Tibial nerve (tissue), 3 donors: ENCODE measurements at regions not wholly inside any gene's neighbourhood (a gene's known extent, or its start where the extent isn't known, plus 50 kb on each side); places are given as distances from the start of the nearest gene placed in this dataset.

Experiments
- POLR2A ChIP-seq, 2 donors: fragments of 450-650 bp; IDR thresholded peaks; one replicate each; pipeline ENCODE4 v1.6.1; 2017; ENCODE audit warnings: antibody characterized with exemption in 2 of 2, mild to moderate bottlenecking in 2 of 2, moderate library complexity in 2 of 2
- TF ChIP-seq, protein P1 (sequence below), 5 experiments: fragments of 200-600 bp in 3 of 5; fragments of 450-650 bp in 2 of 5; sonication (generic) in 3 of 5; IDR thresholded peaks; one replicate each; pipeline ENCODE4 v1.5.1; 2016 to 2019; ENCODE audit warnings: antibody characterized with exemption in 5 of 5, mild to moderate bottlenecking in 3 of 5, moderate library complexity in 2 of 5

DNA sequence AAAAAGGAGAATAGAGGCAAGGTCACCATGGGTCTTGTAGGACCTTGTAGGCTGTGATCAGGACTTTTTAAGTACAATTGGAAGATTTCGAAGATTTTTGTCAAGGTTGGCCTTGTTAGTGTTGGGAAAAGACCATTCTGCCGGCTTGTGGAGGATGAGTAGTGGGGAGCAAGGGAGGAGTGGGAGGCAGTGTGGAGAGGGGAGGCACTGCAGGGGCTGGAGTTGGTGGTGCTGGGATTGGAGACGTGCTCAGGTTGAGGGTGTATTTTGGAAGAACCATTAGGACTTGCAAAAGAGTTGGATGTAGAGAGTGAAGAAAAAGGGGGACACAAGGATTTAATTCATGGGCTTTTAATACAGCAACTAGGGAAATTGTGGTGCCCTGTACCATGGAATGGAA, 397.1 kb downstream of the TSN start:
- no peak for TF ChIP-seq POLR2A (IDR thresholded peaks at IDR 0.05)
- TF ChIP-seq, protein P1, sequence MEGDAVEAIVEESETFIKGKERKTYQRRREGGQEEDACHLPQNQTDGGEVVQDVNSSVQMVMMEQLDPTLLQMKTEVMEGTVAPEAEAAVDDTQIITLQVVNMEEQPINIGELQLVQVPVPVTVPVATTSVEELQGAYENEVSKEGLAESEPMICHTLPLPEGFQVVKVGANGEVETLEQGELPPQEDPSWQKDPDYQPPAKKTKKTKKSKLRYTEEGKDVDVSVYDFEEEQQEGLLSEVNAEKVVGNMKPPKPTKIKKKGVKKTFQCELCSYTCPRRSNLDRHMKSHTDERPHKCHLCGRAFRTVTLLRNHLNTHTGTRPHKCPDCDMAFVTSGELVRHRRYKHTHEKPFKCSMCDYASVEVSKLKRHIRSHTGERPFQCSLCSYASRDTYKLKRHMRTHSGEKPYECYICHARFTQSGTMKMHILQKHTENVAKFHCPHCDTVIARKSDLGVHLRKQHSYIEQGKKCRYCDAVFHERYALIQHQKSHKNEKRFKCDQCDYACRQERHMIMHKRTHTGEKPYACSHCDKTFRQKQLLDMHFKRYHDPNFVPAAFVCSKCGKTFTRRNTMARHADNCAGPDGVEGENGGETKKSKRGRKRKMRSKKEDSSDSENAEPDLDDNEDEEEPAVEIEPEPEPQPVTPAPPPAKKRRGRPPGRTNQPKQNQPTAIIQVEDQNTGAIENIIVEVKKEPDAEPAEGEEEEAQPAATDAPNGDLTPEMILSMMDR (IDR thresholded peaks at IDR 0.05) = no peak
